ENCODE measurements at regions not wholly inside any gene's neighbourhood (a gene's known extent, or its start where the extent isn't known, plus 50 kb on each side); places are given as distances from the start of the nearest gene placed in this dataset.

GRCh38 chr1:168368131-168368530 is 87.5 kb downstream of the TBX19 start:
- 59 to 86% methylated on average over 1 of the region's 1 CpG for WGBS, 2 donors
- no peak for ATAC-seq (ENCODE audit: low FRiP score in 2 of 2)

GRCh38 chr1:168365719-168366479 is 85.2 kb downstream of the TBX19 start:
- Histone ChIP-seq H3K4me3 (no peak overlapping the region), H3K4me1 (no peaks in the 10 kb centered on the region), H3K27me3 (no peaks in the 10 kb centered on the region), H3K36me3 (no peaks in the 10 kb centered on the region), H3K27ac (no peak overlapping the region), H3K9me3 (no peaks in the 10 kb centered on the region)
- ATAC-seq (ENCODE audit: low FRiP score in 2 of 2) (no peak), DNase-seq (no peak)
- TF ChIP-seq POLR2AphosphoS5 (IDR thresholded peaks at IDR 0.05) (no peak), POLR2A (IDR thresholded peaks at IDR 0.05) (no peak), EP300 (IDR thresholded peaks at IDR 0.05) (no peak), CTCF (IDR thresholded peaks at IDR 0.05) (no peak)
- WGBS, 2 donors: 53 to 67% methylated on average over 9 of the region's 9 CpGs

More at GRCh38 chr1:168368131-168368530, 87.5 kb downstream of the TBX19 start:
- H3K36me3 ChIP-seq: no peaks in the 10 kb centered on the region
- no peaks in the 10 kb centered on the region for H3K27me3 ChIP-seq
- no peak for DNase-seq
- no peak overlapping the region for H3K27ac ChIP-seq
- H3K4me3 ChIP-seq: no peak overlapping the region
- H3K9me3 ChIP-seq: no peaks in the 10 kb centered on the region
- TF ChIP-seq POLR2AphosphoS5 (IDR thresholded peaks at IDR 0.05) (no peak), CTCF (IDR thresholded peaks at IDR 0.05) (no peak), POLR2A (IDR thresholded peaks at IDR 0.05) (no peak), EP300 (IDR thresholded peaks at IDR 0.05) (no peak)
- no peaks in the 10 kb centered on the region for H3K4me1 ChIP-seq

Small RNAs in the stretch of these regions (small RNA-seq; reads per million reads assigned to genes)
- gene MIR557: 0 reads per million in 4 donors

All from upper lobe of left lung (tissue), 6 donors.